ENCODE measurements at regions not wholly inside any gene's neighbourhood (a gene's known extent, or its start where the extent isn't known, plus 50 kb on each side); places are given as distances from the start of the nearest gene placed in this dataset.

GRCh38 chr18:2082676-2083075 lies 488.6 kb downstream of the METTL4 start:
- no peak for DNase-seq

DNA sequence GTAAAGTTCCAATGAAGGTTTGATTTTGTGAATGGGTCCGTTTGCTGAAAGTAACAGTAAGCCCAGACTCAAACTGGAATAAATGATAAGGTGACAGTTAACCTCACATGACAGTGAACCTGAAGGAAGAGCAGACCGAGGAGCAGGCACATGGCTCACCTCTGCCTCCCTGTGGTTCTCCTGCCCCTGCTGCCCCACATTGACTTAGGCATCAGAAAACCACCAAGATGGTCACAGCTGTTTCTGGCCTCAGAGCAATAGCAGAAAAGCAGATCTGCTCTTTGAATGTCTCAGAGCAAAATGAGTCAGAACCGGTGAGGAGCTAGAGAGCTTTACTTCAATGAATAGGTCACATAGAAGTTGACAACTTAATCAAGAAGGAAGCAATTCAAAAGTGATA lies 487.6 kb downstream of the METTL4 start:
- no peak for DNase-seq

DNA sequence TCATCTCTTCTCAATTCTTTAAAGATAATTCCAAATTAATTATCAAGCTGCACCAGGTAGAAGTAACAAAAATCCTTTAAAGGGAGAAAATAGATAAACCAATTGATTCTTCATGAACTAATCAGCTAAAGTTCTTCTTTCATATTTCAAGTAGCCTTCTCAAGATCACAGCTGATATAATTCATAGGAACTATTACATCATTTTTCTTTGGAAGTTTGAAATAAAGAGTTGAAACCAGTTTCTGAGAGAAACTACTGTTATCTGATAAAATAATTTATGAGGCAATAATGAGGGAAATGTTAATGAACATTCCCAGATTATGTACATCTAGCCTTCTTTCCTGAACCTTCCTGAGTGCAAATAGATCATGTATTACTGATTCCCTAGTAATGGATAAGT lies 484.9 kb downstream of the METTL4 start:
- no peak for DNase-seq

DNA sequence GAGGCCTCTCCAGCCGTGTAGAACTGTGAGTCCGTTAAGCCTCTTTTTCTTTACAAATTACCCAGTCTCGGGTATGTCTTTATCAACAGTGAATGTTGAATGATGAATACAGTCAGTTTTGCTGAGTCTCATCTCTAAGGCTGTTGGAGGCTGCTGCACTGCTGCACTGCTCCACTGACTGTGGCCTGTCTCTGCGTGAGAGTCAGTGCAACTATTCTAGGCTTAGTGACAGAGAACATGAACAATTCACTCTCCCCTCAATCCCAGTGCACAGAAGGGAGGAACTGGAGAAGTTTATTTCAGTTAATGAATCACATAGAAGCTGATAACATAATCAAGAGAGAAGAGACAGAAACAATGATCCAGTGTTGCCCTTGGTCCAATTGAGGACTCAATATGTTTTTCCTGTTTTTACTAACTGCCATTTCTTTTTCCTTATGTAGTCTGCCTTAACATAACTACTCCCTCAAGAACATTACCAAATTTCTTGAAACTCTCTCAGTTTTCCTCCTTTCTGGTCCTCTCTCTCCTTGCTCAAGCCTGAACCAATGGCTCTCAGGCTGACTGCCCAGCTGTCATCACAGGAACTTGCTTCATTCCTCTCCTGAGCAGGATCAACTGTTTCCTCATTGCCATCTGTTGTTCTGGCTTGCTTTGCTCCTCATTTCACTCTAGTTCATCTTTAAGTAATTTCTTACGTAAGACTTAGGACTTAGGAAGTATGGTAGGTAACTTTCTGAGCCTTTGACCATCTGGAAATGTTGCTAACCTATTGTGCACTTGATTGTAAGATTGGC lies 483.2 kb downstream of the METTL4 start:
- DNase-seq = no peak

GRCh38 chr18:2089396-2089795 lies 481.9 kb downstream of the METTL4 start:
- no peak for DNase-seq

DNA sequence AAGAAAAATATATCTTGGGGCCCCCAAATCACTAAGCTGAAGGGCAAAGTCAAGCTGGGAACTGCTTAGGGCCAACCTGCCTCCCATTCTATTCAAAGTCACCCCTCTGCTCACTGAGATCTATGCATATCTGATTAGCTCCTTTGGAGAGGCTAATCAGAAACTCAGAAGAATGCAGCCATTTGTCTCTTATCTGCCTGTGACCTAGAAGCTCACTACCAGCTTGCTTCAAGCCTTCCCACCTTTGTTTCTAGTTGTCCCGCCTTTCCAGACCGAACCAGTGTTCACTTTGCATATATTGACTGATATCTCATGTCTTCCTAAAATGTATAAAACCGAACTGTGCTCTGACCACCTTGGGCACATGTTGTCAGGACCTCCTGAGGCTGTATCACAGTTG lies 479.4 kb downstream of the METTL4 start:
- DNase-seq = no peak

DNA sequence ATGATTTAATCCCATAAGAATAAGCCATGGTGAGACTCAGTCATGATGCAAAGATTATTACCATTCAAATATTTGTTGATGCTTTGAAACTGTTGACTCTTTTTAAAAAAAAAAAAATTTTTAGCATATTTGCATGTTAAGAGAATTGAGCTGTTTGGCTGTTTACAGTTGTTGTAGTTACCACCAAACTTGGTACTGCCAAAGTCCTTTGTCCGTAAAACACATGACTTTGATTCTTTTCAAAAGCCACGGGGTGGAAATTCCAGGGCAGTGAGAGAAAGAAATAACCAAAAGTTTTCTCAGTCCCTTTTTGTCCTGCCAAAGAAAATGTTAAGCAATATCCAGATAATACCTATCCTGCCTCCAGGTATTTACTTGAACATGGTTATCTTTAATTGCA lies 474.8 kb downstream of the METTL4 start:
- DNase-seq = no peak

DNA sequence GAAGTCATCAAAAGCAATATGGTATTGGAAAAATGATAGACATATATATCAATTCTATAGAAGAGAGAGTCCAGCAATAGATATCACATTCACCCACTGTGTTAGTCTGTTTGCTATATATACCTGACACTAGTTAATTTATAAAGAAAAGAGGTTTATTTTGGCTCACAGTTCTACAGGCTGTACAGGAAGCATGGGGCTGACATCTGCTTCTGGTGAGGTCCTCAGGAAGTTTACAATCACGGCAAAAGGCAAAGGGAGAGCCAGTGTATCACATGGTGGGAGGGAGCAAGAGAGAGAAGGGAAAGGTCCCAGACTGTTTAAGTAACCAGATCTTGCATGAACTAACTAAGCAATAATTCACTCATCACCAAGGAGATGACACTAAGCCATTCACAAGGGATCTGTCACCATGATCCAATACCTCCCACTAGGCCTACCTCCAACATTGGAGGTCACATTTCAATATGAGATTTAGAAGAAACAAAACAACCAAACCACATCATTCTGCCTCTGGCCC lies 470.6 kb downstream of the METTL4 start:
- no peak for DNase-seq

- DNase-seq = no peak
Measured at GRCh38 chr18:2102022-2102421, 469.3 kb downstream of the METTL4 start.

GRCh38 chr18:2103299-2103698 lies 468.0 kb downstream of the METTL4 start:
- DNase-seq = no peak

- DNase-seq = no peak
Measured at GRCh38 chr18:2104620-2105462, 466.5 kb downstream of the METTL4 start.

- DNase-seq = no peak
Measured at GRCh38 chr18:2108591-2108990, 462.7 kb downstream of the METTL4 start.

- no peak for DNase-seq
Measured at GRCh38 chr18:2111456-2111855, 459.8 kb downstream of the METTL4 start.

GRCh38 chr18:2112435-2113045 lies 458.8 kb downstream of the METTL4 start:
- DNase-seq = no peak

- no peak for DNase-seq
Measured at GRCh38 chr18:2114289-2114688, 457.0 kb downstream of the METTL4 start.

- no peak for DNase-seq
Measured at GRCh38 chr18:2114765-2115164, 456.5 kb downstream of the METTL4 start.

DNA sequence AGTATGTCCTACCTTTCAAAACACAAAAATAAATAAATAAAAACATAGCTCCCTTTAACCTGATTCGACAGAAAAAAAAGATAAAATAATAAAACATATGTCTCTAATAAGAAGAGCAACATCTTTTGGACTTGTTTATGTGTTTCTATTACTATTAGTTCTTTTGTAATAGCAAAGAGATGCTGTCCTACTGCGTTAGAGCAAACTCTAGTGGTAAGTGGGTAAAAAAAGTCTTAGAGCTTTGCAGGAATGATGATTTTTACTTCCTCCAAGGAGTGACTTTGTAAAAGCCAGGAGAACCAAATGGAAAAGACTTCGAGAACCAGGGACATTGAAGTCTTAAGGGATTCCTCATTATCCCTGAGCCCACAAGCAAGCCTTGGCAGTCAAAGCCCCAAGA lies 450.1 kb downstream of the METTL4 start:
- no peak for DNase-seq

GRCh38 chr18:2123077-2123476 lies 448.2 kb downstream of the METTL4 start:
- DNase-seq = no peak

- no peak for DNase-seq
Measured at GRCh38 chr18:2134364-2134763, 436.9 kb downstream of the METTL4 start.

- DNase-seq = no peak
Measured at GRCh38 chr18:2135309-2135708, 436.0 kb downstream of the METTL4 start.

DNA sequence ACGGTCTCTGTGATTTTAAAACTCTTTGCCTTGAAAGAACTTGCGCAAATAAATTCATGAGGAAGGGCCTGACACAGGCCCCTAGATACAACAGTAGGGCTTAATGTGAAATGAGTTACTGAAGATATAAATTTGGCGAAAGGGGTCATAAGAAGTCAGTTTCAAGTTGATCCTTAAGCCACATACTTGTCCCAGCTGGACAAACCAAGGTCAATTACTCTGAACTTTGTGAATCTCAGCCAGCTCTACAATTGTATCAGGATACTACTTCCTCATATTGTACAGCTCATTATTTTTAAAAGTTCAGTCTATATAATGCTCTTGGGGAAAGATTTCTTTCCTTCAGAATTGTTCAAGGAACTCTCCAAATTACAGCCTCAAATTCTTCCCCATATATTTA lies 432.8 kb downstream of the METTL4 start:
- DNase-seq = no peak

DNA sequence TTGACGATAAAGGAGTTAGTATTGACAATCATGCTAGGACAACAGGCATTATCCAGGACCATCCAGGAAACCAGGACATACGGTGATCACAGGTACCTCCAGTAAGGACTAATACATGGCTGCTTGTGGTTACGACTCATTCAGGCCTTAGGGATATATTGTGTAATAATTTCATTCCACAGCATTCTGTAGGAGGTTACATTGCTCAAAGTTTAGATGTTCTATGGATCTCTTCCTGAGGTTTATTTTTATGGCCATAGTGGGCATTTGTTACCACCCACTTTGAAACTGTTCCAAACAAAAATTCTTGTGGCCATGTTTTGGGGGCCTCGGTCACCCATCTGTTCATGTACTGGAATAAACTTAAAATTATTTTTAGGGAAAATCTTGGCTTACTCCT lies 431.6 kb downstream of the METTL4 start:
- no peak for DNase-seq

- DNase-seq = no peak
Measured at GRCh38 chr18:2143636-2144035, 427.7 kb downstream of the METTL4 start.

DNA sequence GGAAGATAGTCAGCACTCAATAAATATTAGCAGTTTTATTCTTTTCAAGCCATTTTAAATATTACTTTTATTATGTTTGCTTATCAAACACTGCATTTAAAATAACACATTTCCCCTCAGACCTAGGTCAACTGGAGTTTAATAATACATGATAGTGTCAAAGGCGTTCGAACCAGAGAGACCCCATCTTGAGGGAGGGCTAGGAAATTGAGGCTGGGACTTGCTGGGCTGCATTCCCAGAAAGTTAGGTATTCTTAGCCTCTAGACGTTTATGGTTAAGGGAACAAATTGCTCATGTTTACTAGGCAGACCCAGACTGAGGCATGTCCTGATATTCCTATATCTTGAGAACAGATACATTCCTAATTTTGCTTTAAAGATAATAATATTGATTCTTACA lies 426.5 kb downstream of the METTL4 start:
- no peak for DNase-seq

All from NCI-H1092 (cell line).